Stimulated activated CD4-positive, alpha-beta T cell treated with anti-CD3 and anti-CD28 coated beads, TNF-alpha, amount 100 ng/mL, for 1 hour (primary cell): ENCODE measurements at regions not wholly inside any gene's neighbourhood (a gene's known extent, or its start where the extent isn't known, plus 50 kb on each side); places are given as distances from the start of the nearest gene placed in this dataset.
"Not testable (repeated sequence)": the region's sequence is repeated elsewhere in the genome, so short reads cannot be mapped to it uniquely, and the experiment has no call there.

Experiments
- DNase-seq, 3 donors: peaks; one replicate each; pipeline ENCODE4 v3.0.0-alpha.2; 2020; ENCODE audit warnings: low read depth in 3 of 3, low spot score in 1 of 3

DNA sequence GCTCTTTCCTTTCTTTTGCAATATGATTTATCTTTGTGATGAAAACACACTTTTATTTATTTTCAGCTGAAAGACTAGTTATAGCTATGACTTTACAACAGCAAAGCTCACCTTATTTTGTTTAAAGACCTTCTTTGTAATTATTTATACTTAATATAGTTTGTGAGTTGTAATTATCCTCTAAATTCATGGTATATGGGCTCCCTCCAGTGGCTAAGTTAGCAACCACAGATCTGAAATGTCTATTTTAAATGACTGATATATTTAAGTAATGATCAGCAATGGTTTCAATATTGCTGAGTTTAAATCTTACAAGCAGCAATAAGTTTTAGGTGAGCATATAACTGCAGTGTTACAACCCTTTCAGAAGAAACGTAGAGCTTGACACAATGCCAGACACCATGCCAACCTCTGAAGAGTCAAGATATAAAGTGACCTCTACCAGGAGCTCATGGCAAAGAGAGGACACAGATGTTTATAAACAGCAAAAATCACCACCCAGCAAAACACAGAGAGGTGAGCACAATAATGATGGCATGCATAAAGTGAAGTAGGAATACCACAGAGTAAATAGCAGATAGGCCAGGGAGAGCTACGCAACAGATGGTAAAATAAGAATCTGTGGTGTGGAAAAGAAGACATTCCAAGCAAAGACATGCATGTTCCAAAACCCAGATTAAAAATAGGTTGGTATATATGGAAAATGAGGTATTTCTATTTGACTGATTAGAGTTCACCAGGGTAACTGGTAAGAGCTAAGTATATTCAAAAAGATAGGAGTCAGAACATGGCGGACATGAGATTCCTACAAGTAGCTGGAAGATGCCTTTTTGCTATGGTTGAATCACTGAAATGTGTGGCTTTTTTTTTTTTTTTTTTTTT is 143.7 kb upstream of the ZNF385D start:
- DNase-seq: no peak

DNA sequence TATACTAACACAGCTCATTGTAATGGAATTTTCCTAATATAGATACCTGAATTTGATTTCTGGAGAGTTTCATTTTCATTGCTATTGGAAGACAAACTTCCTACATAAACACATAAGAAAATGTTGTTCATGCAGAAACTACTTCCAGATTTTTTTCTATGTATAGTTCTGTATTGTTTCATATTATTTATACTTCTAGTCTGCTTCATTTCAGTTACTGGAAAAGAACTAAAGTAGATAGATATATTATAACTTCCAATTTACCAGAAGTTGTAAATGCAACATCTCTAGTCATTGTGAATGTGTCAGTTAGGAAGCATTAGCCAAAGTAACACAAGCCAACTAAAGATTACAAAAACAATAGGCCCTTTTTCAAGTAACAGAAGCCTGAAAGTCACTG is 147.3 kb upstream of the ZNF385D start:
- no peak for DNase-seq

DNA sequence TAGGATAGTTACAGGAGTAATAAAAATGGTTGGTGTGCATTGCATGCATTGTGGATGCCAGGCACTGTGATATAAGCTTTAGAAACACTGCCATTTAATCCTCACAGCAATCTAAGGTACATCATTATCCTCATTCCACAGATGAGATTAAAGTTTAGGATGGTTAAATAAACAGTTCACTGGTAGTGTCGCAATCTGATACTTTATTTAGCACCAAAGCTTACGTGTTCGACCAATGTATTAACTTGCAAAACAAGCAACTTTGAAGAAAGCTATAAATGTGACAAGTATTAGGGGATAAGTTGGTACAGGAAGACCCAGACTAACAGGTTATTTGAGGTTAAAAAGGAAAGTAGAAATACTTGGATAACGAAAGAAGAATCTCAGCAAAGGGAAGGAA is 150.5 kb upstream of the ZNF385D start:
- DNase-seq: no peak

DNA sequence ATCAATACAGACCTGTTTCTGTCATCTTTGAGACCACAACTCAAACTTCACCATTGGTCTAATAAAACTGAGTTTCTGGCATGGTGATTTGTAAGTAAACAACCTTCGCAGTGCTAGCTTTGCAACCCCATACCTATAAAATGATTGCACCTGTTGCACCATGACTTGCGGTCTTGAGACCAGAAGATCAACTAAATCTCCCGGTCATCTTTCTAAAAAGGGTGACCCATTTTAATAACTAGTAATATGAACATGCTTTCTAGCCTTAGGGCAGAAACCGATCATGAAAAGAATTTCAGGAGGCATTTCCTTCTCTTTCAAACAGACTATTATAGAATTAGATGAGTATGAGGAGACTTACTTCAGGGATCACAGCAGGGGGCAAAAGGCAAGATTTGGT is 151.9 kb upstream of the ZNF385D start:
- DNase-seq: no peak

DNA sequence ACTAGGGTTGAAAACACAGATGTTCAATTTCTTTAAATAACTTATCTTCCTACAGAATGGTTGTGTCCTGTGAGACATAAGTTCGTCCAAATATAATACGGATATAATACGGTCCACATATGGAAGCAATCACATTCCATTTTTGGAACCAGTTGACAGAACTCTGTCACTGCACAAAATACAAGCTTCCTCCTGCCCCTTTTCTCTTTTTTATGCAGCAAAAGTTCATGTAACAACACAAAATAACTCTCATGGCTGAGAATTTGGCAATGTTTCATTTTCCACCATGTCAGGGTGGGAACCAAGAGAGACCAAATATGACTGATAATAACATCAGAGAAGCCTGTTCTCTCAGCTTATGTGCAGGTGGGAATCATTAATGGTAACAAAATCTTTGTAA is 158.1 kb upstream of the ZNF385D start:
- DNase-seq: no peak

DNA sequence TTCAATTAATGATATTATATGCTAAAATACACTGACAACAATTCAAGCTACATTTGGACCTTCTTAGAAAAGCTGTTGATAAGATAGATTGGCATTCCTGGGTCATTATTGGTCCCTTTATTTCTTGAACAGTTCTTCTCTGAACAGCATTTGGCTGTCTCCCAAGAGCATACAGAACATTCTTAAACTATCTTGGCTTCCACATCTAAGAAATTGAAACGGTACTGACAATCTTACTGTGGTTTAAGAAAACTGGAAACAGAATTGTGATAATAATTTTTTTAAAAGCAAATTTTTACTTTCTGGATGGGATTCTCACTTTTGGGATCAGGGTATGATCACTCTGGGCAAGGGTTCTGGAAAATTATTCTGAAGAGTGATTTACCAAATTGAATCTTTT is 161.7 kb upstream of the ZNF385D start:
- no peak for DNase-seq

DNA sequence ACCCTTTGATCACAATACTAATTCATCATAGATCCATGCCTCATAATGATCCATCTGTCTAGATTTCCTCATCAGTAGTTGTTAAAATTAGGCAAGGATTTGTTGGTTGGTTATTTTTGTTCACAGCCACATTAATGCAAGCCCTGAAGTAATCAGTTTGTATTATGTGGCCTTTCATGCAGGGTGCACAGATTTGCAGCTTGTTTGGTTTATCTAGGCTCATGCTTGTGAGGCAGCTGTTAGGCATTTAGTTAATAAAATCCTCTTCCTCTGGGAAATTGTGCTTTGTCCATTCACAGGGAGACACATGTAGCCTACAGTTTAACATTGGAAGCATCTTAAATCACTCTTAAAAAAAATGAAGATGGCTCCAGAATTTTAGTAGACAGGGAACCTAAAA is 162.8 kb upstream of the ZNF385D start:
- DNase-seq: no peak

DNA sequence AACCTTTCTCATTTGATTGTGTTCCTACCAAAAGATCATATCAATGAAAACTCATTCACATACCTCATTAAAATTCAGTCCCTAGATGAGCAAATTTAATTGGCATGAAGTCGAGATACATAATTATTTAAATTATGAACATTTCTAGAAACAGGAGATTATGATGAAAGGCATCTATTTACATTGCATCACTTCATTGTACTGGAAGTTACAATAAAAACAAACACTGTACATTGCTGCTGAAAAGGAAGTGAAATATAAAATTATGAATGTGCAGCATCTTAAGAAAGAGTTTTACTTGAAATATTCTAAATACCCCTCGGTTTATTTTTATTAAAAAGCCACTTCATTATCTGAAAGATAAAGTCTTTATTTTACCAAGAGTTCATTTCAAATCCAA is 163.4 kb upstream of the ZNF385D start:
- no peak for DNase-seq

DNA sequence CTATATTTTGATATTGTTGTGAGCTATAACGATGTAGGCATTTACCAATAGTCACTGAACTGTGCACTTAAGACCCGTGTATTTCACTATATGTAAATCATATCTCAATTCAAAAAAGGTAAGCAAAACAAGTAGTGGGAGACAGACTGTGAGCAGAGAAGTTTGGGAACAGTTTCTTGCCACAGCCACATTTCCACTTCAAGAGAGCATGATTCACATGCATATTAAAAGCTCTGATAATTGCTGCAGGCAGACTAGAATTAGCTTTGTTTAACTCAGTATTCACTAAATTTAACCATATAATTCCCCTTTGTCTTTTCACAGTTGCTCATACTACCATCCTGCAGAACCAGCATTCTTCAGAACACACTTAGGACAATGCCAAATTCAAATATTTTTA is 168.4 kb upstream of the ZNF385D start:
- DNase-seq: no peak

DNA sequence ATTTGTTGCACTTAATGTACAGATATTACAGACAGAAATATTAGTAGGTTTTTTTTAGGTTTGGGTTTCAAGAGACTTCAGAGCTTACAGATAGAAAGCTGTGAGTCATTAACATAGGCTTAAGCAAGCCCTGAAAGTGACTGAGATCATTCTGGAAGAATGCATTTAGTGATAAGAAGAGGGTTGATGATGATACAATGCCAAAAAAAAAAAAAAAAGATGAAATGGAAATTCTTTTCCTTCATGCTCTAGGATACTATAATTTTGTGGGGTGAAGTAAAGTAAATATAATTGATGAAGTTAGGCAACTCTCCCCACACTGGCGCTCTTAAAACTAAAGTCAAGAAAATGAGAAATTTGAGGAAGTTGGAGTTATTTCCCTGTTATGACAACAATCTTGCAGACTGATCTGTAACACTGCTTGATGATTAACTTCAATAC is 169.4 kb upstream of the ZNF385D start:
- no peak for DNase-seq

DNA sequence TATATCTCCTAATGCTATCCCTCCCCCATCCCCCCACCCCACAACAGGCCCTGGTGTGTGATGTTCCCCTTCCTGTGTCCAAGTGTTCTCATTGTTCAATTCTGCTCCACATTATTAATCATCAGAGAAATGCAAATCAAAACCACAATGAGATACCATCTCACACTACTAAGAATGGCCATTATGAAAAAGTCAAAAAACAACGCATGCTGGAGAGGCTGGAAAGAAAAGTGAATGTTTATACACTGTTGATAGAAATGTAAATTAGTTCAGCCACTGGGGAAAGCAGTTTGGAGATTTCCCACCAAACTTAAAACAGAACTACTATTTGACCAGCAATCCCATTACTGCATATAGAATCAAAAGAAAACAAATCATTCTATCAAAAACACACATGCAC is 172.1 kb upstream of the ZNF385D start:
- not testable (repeated sequence) for DNase-seq

DNA sequence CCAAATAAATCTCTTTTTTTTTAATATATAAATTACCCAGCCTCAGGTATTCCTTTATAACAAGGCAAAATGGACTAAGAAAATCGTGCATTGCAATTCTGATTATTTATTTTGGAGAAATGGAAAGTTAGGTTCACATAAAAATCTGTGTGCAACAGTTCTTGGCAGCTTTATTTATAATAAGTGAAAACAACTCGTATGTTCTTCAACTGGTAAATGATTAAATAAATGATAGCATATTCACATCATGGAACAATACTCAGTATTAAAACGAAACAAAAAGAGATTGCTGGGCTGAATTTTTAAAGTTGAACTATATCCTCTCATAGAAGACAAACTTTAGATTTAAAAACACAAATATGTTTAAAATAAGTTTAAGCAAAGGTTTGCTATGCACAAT is 176.3 kb upstream of the ZNF385D start:
- no peak for DNase-seq

DNA sequence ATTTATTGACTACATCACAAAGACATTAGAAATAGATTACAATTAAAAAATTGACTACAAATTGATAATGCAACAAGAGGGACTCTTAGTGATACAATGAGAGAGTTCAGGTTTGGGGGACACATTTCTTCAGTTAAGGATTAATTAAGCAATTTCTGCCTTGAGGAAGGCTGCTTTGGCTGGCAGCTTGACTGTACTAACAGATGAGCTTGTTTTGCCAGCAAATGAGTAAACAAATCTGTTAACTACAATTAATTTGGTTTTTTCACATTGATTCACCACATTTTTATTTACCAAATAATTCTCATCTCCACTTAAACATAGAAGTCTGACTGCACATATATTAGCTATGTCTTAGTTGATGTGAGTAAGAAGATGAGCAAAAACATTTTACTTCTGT is 183.6 kb upstream of the ZNF385D start:
- DNase-seq: no peak

DNA sequence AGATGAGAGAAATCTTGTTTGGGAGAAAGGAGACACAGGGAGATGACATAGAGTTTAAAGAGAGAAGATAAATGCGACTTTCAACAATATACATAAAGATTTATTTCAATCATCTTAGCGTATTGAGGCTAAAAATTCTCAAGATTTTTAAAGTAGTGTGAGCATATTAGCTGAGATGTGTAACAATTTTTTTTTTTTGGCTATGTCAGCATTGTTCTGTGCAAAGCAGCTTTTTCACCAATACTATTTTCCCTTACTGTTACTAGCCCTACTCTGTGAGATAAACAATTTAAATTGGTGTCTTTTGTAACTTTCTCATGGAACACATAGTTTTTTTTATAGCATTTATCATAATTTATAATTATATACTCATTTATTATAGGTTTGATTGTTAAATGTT is 185.2 kb upstream of the ZNF385D start:
- DNase-seq: no peak

DNA sequence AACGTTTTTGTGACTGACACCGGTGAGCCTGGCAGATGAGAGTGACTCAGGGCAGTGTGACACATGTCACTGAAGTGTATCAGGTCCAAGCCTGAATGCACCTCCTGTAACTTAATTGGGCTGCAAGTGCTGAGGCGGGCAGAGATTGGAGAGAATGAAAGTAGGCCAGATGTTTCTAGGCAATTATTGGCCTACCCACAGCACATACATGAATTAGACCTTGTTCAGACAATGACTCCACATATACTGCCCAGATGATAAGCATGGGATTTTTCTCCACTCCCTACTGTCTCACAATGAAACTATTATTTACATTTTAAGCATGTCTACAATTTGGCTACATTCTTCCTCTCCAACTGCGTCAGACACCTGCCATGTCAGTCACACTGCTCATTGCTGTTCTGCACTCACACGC is 187.3 kb upstream of the ZNF385D start:
- no peak for DNase-seq

DNA sequence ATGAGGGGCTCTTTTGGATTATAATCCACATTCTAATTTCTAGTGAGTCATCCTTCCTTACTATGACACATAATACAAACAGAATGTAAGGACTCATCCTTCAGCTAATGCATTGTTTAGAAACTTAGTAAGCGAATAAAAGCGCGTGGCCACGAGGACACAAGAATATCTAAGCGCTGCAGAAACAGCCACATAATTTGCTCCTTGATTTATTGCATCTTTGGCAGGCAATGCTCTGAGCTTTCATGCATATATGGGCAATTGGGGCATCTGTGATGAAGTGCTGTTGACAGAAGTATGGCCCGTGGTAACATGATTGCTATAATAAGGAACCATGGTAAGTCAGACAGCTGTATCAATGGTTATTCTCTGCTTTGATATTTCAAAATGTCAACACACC is 191.3 kb upstream of the ZNF385D start:
- DNase-seq: no peak

DNA sequence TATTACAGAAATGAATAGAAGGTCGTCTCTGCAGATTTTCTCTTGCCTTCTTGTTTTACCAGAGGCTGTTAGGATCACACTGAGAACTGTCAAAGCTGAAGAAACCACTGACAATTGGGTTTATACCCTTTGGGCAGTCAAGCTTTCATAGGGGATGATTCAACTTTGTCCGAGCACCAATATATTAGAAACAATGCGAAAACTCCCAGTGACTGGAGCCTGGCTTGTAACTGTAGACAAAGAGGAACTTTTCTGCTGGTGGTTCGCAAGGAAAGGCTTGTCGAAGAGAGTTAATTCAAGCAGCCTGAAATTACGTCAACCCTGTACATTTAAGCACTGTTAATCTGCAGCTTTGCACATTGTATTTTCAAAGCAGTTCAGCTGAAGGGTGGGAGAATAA is 193.2 kb upstream of the ZNF385D start:
- no peak for DNase-seq

DNA sequence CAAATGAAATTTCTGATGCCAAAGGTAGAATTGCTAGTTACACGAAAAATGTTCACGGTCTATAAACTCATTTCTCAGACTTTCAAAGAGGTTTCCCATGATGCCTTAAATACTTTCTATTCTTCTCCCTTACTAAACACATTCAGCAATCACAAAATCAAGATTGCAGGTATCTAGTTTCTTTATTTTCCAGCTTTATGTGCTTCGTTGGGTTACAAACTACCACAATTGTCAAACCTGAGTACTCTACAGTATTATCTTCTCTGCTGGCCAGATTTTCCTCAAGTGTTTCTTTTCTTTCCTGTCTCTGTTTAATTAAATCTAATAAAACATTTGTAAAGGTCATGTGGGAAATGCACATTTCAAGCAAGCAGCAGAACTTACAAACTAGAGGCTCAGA is 201.8 kb upstream of the ZNF385D start:
- no peak for DNase-seq

DNA sequence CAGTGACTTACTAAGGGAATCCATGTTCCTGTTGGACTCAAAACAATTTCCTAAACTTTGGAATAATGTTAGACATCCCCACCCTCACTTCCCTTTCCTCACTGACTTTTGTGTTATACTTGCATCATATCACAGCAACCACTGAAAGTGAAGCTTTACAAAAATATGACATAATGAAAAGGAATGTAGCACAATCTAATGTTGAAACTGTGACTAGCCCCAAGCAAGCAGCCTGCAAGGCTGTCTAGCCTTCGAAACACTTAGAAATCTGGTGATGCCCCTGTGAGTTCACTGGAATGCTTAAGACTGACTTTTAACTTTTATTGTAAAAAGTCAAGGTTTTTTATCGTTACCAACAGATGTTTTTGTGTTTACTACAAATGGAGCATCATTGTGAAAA is 203.7 kb upstream of the ZNF385D start:
- no peak for DNase-seq

DNA sequence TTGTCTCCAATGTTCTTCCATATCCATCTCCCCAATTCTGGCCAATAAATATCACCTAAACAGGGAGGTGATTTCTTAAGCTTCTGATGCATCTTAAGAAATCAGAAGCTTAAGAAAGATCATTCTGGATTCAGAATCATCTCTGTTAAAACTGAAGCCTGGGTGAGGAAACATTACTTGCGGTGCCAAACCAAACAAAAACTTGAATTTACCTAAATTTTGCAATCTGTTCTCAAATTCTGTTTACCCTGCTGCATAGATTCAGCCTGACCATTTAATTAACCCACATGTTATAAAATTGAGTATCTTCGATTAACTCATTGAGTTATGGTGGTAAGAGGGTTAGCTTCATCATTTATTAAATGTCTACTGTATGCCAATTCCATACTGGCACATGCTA is 204.4 kb upstream of the ZNF385D start:
- no peak for DNase-seq

DNA sequence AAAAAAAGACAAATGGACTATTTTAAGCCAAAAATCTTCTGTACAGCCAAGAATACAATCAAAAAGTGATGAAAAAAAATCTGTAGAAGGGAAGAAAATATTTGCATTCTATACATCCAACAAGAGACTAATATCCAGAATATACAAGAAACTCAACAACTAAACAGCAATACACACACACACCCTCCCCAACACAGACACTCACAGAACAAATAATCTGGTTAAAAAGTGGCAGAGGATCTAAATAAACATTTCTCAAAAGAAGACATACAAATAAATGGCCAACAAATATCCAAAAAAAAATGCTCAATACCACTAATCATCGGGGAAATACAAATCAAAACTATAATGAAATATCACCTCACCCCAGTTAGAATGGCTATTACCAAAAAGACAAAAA is 209.0 kb upstream of the ZNF385D start:
- no peak for DNase-seq

DNA sequence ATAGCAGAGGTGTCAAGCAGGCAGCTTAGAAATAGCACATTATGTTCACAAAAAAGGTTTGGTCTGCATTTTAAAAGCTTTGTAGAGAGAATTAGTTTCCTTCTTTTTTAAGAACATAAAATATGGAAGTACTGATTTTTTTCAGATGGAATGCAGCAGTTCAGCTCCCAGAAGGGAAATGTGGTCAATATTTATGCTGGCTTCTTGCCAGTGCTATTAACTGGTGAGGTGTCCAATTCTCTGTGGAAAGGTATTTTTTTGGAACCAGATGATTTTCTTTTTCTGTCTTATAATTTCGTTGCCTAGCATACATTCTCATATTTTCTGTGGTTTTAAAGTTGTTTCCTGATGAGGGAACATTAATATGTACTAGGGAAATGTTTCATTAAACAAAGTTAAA is 211.4 kb upstream of the ZNF385D start:
- DNase-seq: no peak

DNA sequence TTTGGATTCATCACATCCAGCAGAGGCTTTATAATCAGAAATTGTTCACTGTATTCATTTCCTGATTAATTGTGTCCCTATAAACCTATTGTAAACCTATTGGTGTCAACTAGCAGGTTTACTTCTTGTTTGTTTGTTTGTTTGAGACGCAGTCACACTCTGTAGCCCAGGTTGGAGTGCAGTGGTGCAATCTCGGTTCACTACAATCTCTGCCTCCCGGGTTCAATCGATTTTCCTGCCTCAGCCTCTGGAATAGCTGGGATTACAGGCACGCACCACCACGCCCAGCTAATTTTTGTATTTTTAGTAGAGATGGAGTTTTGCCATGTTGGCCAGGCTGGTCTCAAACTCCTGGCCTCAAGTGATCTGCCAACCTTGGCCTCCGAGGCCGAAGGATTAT is 215.4 kb upstream of the ZNF385D start:
- not testable (repeated sequence) for DNase-seq
